HG03159 (cell line): ENCODE measurements at regions not wholly inside any gene's neighbourhood (a gene's known extent, or its start where the extent isn't known, plus 50 kb on each side); places are given as distances from the start of the nearest gene placed in this dataset.
"Not testable (repeated sequence)": the region's sequence is repeated elsewhere in the genome, so short reads cannot be mapped to it uniquely, and the experiment has no call there.

Experiments
- ATAC-seq: cut with Tn5 transposase; IDR thresholded peaks from one replicate; pipeline ENCODE4 v1.9.1; 2021; ENCODE audit warnings: mild to moderate bottlenecking, moderate library complexity; ENCODE audit not compliant: unreplicated experiment

GRCh38 chr18:71405169-71405809 lies 1116.4 kb downstream of the SOCS6 start:
- ATAC-seq: no peak

GRCh38 chr18:71403501-71403900 lies 1114.7 kb downstream of the SOCS6 start:
- no peak for ATAC-seq

- no peak for ATAC-seq
Measured at GRCh38 chr18:71398531-71398930, 1109.7 kb downstream of the SOCS6 start.

GRCh38 chr18:71388148-71388547 lies 1099.3 kb downstream of the SOCS6 start:
- no peak for ATAC-seq

GRCh38 chr18:71374294-71375000 lies 1085.6 kb downstream of the SOCS6 start:
- ATAC-seq: no peak

- no peak for ATAC-seq
Measured at GRCh38 chr18:71371951-71372605, 1083.2 kb downstream of the SOCS6 start.

GRCh38 chr18:71370671-71371445 lies 1082.0 kb downstream of the SOCS6 start:
- no peak for ATAC-seq

GRCh38 chr18:71370095-71370494 lies 1081.2 kb downstream of the SOCS6 start:
- ATAC-seq: no peak

- no peak for ATAC-seq
Measured at GRCh38 chr18:71362140-71362539, 1073.3 kb downstream of the SOCS6 start.

GRCh38 chr18:71355599-71355998 lies 1066.8 kb downstream of the SOCS6 start:
- not testable (repeated sequence) for ATAC-seq

- no peak for ATAC-seq
Measured at GRCh38 chr18:71352618-71353017, 1063.8 kb downstream of the SOCS6 start.

GRCh38 chr18:71336576-71337210 lies 1047.8 kb downstream of the SOCS6 start:
- ATAC-seq: no peak

- ATAC-seq: no peak
Measured at GRCh38 chr18:71329563-71329962, 1040.7 kb downstream of the SOCS6 start.

- no peak for ATAC-seq
Measured at GRCh38 chr18:71329114-71329513, 1040.3 kb downstream of the SOCS6 start.

- no peak for ATAC-seq
Measured at GRCh38 chr18:71327850-71328249, 1039.0 kb downstream of the SOCS6 start.

GRCh38 chr18:71327441-71327840 lies 1038.6 kb downstream of the SOCS6 start:
- no peak for ATAC-seq

GRCh38 chr18:71326826-71327225 lies 1038.0 kb downstream of the SOCS6 start:
- ATAC-seq: no peak

- ATAC-seq: no peak
Measured at GRCh38 chr18:71324356-71324755, 1035.5 kb downstream of the SOCS6 start.

GRCh38 chr18:71322201-71322600 lies 1033.4 kb downstream of the SOCS6 start:
- ATAC-seq: no peak

GRCh38 chr18:71321319-71321718 lies 1032.5 kb downstream of the SOCS6 start:
- no peak for ATAC-seq

GRCh38 chr18:71304856-71305255 lies 1016.0 kb downstream of the SOCS6 start:
- ATAC-seq: no peak
